Astrocyte (in vitro differentiated cells and primary cell): ENCODE measurements at regions not wholly inside any gene's neighbourhood (a gene's known extent, or its start where the extent isn't known, plus 50 kb on each side); places are given as distances from the start of the nearest gene placed in this dataset.

Experiments used
- EZH2 ChIP-seq: IDR thresholded peaks from 2 replicates; pipeline ENCODE4 v1.6.1; 2012; ENCODE audit warnings: mild to moderate bottlenecking, low read length, inconsistent platforms; ENCODE audit not compliant: insufficient read depth
- TF ChIP-seq, protein P1 (sequence below): IDR thresholded peaks from 2 replicates; pipeline ENCODE4 v1.5.1; 2011; ENCODE audit warnings: low read depth, mild to moderate bottlenecking, inconsistent platforms, low read length, moderate library complexity; ENCODE audit not compliant: insufficient read depth

DNA sequence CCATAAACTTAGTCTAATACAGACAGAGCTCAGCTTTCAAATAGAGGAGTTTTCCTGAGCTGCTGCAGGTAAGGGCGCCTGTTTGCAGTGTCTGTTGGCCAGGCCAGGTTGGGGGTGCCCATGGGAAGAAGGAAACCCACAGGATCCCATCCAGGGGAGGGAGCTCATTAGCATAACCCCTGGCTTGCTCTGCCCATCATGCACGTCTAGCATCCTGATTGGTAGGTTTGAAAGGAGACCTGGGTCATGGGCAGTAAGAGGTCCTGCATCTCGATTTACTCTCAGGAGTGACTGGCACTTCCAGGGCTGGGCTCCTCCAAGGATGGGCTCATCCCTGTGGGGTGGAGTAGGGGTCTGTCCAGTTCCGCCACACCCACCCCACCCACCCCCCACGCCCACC is 103.7 kb upstream of the CLDN14 start:
- TF ChIP-seq, protein P1, sequence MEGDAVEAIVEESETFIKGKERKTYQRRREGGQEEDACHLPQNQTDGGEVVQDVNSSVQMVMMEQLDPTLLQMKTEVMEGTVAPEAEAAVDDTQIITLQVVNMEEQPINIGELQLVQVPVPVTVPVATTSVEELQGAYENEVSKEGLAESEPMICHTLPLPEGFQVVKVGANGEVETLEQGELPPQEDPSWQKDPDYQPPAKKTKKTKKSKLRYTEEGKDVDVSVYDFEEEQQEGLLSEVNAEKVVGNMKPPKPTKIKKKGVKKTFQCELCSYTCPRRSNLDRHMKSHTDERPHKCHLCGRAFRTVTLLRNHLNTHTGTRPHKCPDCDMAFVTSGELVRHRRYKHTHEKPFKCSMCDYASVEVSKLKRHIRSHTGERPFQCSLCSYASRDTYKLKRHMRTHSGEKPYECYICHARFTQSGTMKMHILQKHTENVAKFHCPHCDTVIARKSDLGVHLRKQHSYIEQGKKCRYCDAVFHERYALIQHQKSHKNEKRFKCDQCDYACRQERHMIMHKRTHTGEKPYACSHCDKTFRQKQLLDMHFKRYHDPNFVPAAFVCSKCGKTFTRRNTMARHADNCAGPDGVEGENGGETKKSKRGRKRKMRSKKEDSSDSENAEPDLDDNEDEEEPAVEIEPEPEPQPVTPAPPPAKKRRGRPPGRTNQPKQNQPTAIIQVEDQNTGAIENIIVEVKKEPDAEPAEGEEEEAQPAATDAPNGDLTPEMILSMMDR: no peak
- no peak for TF ChIP-seq EZH2
